BE2C (cell line): ENCODE measurements at regions not wholly inside any gene's neighbourhood (a gene's known extent, or its start where the extent isn't known, plus 50 kb on each side); places are given as distances from the start of the nearest gene placed in this dataset.

ENCODE experiments used
- DNase-seq: peaks from one replicate; pipeline ENCODE4 v3.0.0-alpha.2; 2020
- H3K27me3 ChIP-seq: fragments of 250-450 bp; sonication (Bioruptor Pico); 2 replicates; pipeline ENCODE4 v1.5.1; 2020; ENCODE audit warnings: mild to moderate bottlenecking
- H3K36me3 ChIP-seq: fragments of 250-450 bp; sonication (Bioruptor Pico); 2 replicates; pipeline ENCODE4 v1.5.1; 2020; ENCODE audit warnings: mild to moderate bottlenecking
- H3K4me1 ChIP-seq: fragments of 250-450 bp; sonication (Bioruptor Pico); 2 replicates; pipeline ENCODE4 v1.5.1; 2020
- H3K4me3 ChIP-seq: 2 replicates; pipeline ENCODE4 v1.5.1; 2011; ENCODE audit warnings: low read depth, low read length
- H3K9me3 ChIP-seq: fragments of 250-450 bp; sonication (Bioruptor Pico); 2 replicates; pipeline ENCODE4 v1.5.1; 2020
- TF ChIP-seq, protein P1 (sequence below): IDR thresholded peaks from 2 replicates; pipeline ENCODE4 v1.5.1; 2012; ENCODE audit warnings: mild to moderate bottlenecking, low read depth, low read length

DNA sequence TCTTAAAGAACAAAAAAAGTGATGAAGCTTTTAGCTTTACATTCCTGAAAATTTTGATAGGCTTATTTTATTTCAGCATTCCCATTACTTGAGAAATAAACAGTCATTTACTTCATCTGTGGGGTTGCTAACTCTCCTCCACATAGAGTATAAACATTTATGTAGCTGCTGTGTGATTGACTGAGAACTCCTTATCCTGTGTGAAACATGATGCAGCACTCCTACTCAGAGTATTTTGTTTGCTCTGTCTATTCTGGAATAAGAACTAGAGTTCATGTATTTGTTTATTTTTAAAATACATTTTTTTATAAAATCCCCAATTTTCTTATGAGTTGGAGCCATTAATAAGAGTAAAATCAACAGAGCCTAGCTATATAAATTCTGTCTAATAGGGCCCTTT, 318.7 kb upstream of the SPAG17 start:
- no peak overlapping the region for H3K4me3 ChIP-seq
- TF ChIP-seq, protein P1, sequence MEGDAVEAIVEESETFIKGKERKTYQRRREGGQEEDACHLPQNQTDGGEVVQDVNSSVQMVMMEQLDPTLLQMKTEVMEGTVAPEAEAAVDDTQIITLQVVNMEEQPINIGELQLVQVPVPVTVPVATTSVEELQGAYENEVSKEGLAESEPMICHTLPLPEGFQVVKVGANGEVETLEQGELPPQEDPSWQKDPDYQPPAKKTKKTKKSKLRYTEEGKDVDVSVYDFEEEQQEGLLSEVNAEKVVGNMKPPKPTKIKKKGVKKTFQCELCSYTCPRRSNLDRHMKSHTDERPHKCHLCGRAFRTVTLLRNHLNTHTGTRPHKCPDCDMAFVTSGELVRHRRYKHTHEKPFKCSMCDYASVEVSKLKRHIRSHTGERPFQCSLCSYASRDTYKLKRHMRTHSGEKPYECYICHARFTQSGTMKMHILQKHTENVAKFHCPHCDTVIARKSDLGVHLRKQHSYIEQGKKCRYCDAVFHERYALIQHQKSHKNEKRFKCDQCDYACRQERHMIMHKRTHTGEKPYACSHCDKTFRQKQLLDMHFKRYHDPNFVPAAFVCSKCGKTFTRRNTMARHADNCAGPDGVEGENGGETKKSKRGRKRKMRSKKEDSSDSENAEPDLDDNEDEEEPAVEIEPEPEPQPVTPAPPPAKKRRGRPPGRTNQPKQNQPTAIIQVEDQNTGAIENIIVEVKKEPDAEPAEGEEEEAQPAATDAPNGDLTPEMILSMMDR, result no peak
- H3K36me3 ChIP-seq, result no peaks in the 10 kb centered on the region
- H3K27me3 ChIP-seq, result no peaks in the 10 kb centered on the region
- no peaks in the 10 kb centered on the region for H3K9me3 ChIP-seq
- DNase-seq, result no peak
- no peaks in the 10 kb centered on the region for H3K4me1 ChIP-seq

GRCh38 chr1:118494998-118495397, 310.0 kb upstream of the SPAG17 start:
- no peaks in the 10 kb centered on the region for H3K27me3 ChIP-seq
- no peaks in the 10 kb centered on the region for H3K36me3 ChIP-seq
- no peaks in the 10 kb centered on the region for H3K4me1 ChIP-seq
- H3K9me3 ChIP-seq, result no peaks in the 10 kb centered on the region
- no peak for DNase-seq
- no peak overlapping the region for H3K4me3 ChIP-seq
- TF ChIP-seq, protein P1, result no peak

- TF ChIP-seq, protein P1, result no peak
- Histone ChIP-seq H3K4me3 (no peak overlapping the region), H3K27me3 (no peaks in the 10 kb centered on the region), H3K9me3 (no peaks in the 10 kb centered on the region; the same call in 1 of the 2 replicates), H3K36me3 (no peaks in the 10 kb centered on the region), H3K4me1 (no peaks in the 10 kb centered on the region)
- DNase-seq, result no peak
These were observed 303.8 kb upstream of the SPAG17 start for GRCh38 chr1:118488787-118489186.

- Histone ChIP-seq H3K4me1 (no peaks in the 10 kb centered on the region), H3K9me3 (no peaks in the 10 kb centered on the region; the same call in 1 of the 2 replicates), H3K36me3 (no peaks in the 10 kb centered on the region), H3K4me3 (no peak overlapping the region), H3K27me3 (no peaks in the 10 kb centered on the region)
- TF ChIP-seq, protein P1, result no peak
- DNase-seq, result no peak
These were observed 302.9 kb upstream of the SPAG17 start for GRCh38 chr1:118487932-118488331.

DNA sequence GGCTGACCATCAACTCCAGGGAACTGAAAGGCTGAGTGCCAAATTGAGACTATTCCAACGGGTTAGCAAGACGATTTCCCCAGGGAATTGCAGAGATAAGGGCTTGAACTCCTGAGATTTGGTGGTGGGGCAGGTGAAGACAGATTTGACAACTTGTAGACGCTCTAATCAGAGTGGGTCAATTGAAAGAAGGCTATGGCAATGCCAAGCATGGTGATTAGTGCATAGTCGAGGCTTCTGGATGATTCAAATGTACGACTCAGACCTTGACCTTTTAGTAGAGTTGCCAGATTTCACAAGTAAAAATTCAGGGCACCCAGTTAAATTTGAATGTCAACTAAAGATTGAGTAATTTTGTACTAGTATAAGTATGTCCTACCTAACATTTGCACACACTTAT, 302.1 kb upstream of the SPAG17 start:
- H3K27me3 ChIP-seq, result no peaks in the 10 kb centered on the region
- H3K4me1 ChIP-seq, result no peaks in the 10 kb centered on the region
- H3K9me3 ChIP-seq, result no peaks in the 10 kb centered on the region; the same call in 1 of the 2 replicates

GRCh38 chr1:118486199-118486598, 301.2 kb upstream of the SPAG17 start:
- no peak for DNase-seq
- Histone ChIP-seq H3K4me1 (no peaks in the 10 kb centered on the region), H3K4me3 (no peak overlapping the region), H3K36me3 (no peaks in the 10 kb centered on the region), H3K27me3 (no peaks in the 10 kb centered on the region), H3K9me3 (no peaks in the 10 kb centered on the region; the same call in 1 of the 2 replicates)
- TF ChIP-seq, protein P1, result no peak

More for the DNA sequence above, 302.1 kb upstream of the SPAG17 start:
- Histone ChIP-seq H3K36me3 (no peaks in the 10 kb centered on the region), H3K4me3 (no peak overlapping the region)
- DNase-seq, result no peak
- TF ChIP-seq, protein P1, result no peak
